ENCODE measurements at regions not wholly inside any gene's neighbourhood (a gene's known extent, or its start where the extent isn't known, plus 50 kb on each side); places are given as distances from the start of the nearest gene placed in this dataset.
"Not testable (repeated sequence)": the region's sequence is repeated elsewhere in the genome, so short reads cannot be mapped to it uniquely, and the experiment has no call there.

- TF ChIP-seq CTCF (IDR thresholded peaks at IDR 0.05; ENCODE audit: borderline replicate concordance, extremely low read depth, insufficient read depth): peak; percentile 7
- intact Hi-C loops (cut with DNase I); H3K9me3 ChIP-seq (ENCODE audit: control insufficient read depth in 2 of 3, insufficient read depth in 1 of 3, low read length in 3 of 3); H3K4me1 ChIP-seq (ENCODE audit: control insufficient read depth in 2 of 3, insufficient read depth in 2 of 3, low read depth in 1 of 3, low read length in 3 of 3); H3K27ac ChIP-seq (ENCODE audit: low read depth in 2 of 2, low read length in 2 of 2); H3K27me3 ChIP-seq (ENCODE audit: control insufficient read depth, insufficient read depth, low read length); H3K36me3 ChIP-seq (ENCODE audit: control insufficient read depth in 2 of 3, insufficient read depth in 3 of 3, low read length in 3 of 3); H3K9ac ChIP-seq (ENCODE audit: low read length in 3 of 3); H3K4me3 ChIP-seq (ENCODE audit: low read length in 3 of 3): not testable (repeated sequence)
- peak in 4 of 5 donors; percentile 9 to 40 (median 24) for DNase-seq
- FAIRE-seq: peak; percentile 72
Observed at GRCh38 chr7:65621580-65622201, 248.0 kb downstream of the ZNF92 start.

- H3K36me3 ChIP-seq (ENCODE audit: control insufficient read depth in 2 of 3, insufficient read depth in 3 of 3, low read length in 3 of 3); H3K27me3 ChIP-seq (ENCODE audit: control insufficient read depth, insufficient read depth, low read length); H3K27ac ChIP-seq (ENCODE audit: low read depth in 2 of 2, low read length in 2 of 2); H3K9ac ChIP-seq (ENCODE audit: low read length in 3 of 3); H3K4me1 ChIP-seq (ENCODE audit: control insufficient read depth in 2 of 3, insufficient read depth in 2 of 3, low read depth in 1 of 3, low read length in 3 of 3); FAIRE-seq; H3K9me3 ChIP-seq (ENCODE audit: control insufficient read depth in 2 of 3, insufficient read depth in 1 of 3, low read length in 3 of 3); intact Hi-C loops (cut with DNase I); H3K4me3 ChIP-seq (ENCODE audit: low read length in 3 of 3); DNase-seq: not testable (repeated sequence)
Observed at GRCh38 chr7:65631236-65631635, 241.6 kb upstream of the VKORC1L1 start.

GRCh38 chr7:65633587-65634404 is 239.1 kb upstream of the VKORC1L1 start:
- H3K27ac ChIP-seq (ENCODE audit: low read depth in 2 of 2, low read length in 2 of 2); H3K9me3 ChIP-seq (ENCODE audit: control insufficient read depth in 2 of 3, insufficient read depth in 1 of 3, low read length in 3 of 3); intact Hi-C loops (cut with DNase I); H3K4me3 ChIP-seq (ENCODE audit: low read length in 3 of 3); H3K9ac ChIP-seq (ENCODE audit: low read length in 3 of 3); H3K27me3 ChIP-seq (ENCODE audit: control insufficient read depth, insufficient read depth, low read length); FAIRE-seq; H3K4me1 ChIP-seq (ENCODE audit: control insufficient read depth in 2 of 3, insufficient read depth in 2 of 3, low read depth in 1 of 3, low read length in 3 of 3); H3K36me3 ChIP-seq (ENCODE audit: control insufficient read depth in 2 of 3, insufficient read depth in 3 of 3, low read length in 3 of 3); DNase-seq: not testable (repeated sequence)

- intact Hi-C loops (cut with DNase I); FAIRE-seq; H3K27me3 ChIP-seq (ENCODE audit: control insufficient read depth, insufficient read depth, low read length); H3K27ac ChIP-seq (ENCODE audit: low read depth in 2 of 2, low read length in 2 of 2); H3K36me3 ChIP-seq (ENCODE audit: control insufficient read depth in 2 of 3, insufficient read depth in 3 of 3, low read length in 3 of 3); H3K9ac ChIP-seq (ENCODE audit: low read length in 3 of 3); H3K9me3 ChIP-seq (ENCODE audit: control insufficient read depth in 2 of 3, insufficient read depth in 1 of 3, low read length in 3 of 3); H3K4me1 ChIP-seq (ENCODE audit: control insufficient read depth in 2 of 3, insufficient read depth in 2 of 3, low read depth in 1 of 3, low read length in 3 of 3); H3K4me3 ChIP-seq (ENCODE audit: low read length in 3 of 3); DNase-seq: not testable (repeated sequence)
Observed at GRCh38 chr7:65638918-65639317, 234.0 kb upstream of the VKORC1L1 start.

GRCh38 chr7:65639717-65640116 is 233.2 kb upstream of the VKORC1L1 start:
- H3K36me3 ChIP-seq (ENCODE audit: control insufficient read depth in 2 of 3, insufficient read depth in 3 of 3, low read length in 3 of 3); FAIRE-seq; H3K9me3 ChIP-seq (ENCODE audit: control insufficient read depth in 2 of 3, insufficient read depth in 1 of 3, low read length in 3 of 3); H3K27ac ChIP-seq (ENCODE audit: low read depth in 2 of 2, low read length in 2 of 2); H3K4me3 ChIP-seq (ENCODE audit: low read length in 3 of 3); H3K9ac ChIP-seq (ENCODE audit: low read length in 3 of 3); H3K27me3 ChIP-seq (ENCODE audit: control insufficient read depth, insufficient read depth, low read length); H3K4me1 ChIP-seq (ENCODE audit: control insufficient read depth in 2 of 3, insufficient read depth in 2 of 3, low read depth in 1 of 3, low read length in 3 of 3); DNase-seq; intact Hi-C loops (cut with DNase I): not testable (repeated sequence)

- H3K27ac ChIP-seq (ENCODE audit: low read depth in 2 of 2, low read length in 2 of 2); DNase-seq; H3K4me1 ChIP-seq (ENCODE audit: control insufficient read depth in 2 of 3, insufficient read depth in 2 of 3, low read depth in 1 of 3, low read length in 3 of 3); H3K27me3 ChIP-seq (ENCODE audit: control insufficient read depth, insufficient read depth, low read length); FAIRE-seq; H3K9me3 ChIP-seq (ENCODE audit: control insufficient read depth in 2 of 3, insufficient read depth in 1 of 3, low read length in 3 of 3); H3K9ac ChIP-seq (ENCODE audit: low read length in 3 of 3); H3K4me3 ChIP-seq (ENCODE audit: low read length in 3 of 3); intact Hi-C loops (cut with DNase I); H3K36me3 ChIP-seq (ENCODE audit: control insufficient read depth in 2 of 3, insufficient read depth in 3 of 3, low read length in 3 of 3): not testable (repeated sequence)
Observed at GRCh38 chr7:65643498-65643897, 229.4 kb upstream of the VKORC1L1 start.

GRCh38 chr7:65647153-65647964 is 225.5 kb upstream of the VKORC1L1 start:
- H3K27me3 ChIP-seq (ENCODE audit: control insufficient read depth, insufficient read depth, low read length); FAIRE-seq; DNase-seq; H3K36me3 ChIP-seq (ENCODE audit: control insufficient read depth in 2 of 3, insufficient read depth in 3 of 3, low read length in 3 of 3); H3K9ac ChIP-seq (ENCODE audit: low read length in 3 of 3); H3K4me3 ChIP-seq (ENCODE audit: low read length in 3 of 3); intact Hi-C loops (cut with DNase I); H3K27ac ChIP-seq (ENCODE audit: low read depth in 2 of 2, low read length in 2 of 2); H3K4me1 ChIP-seq (ENCODE audit: control insufficient read depth in 2 of 3, insufficient read depth in 2 of 3, low read depth in 1 of 3, low read length in 3 of 3); H3K9me3 ChIP-seq (ENCODE audit: control insufficient read depth in 2 of 3, insufficient read depth in 1 of 3, low read length in 3 of 3): not testable (repeated sequence)
